CD4-positive, alpha-beta T cell (primary cell): ENCODE measurements at regions not wholly inside any gene's neighbourhood (a gene's known extent, or its start where the extent isn't known, plus 50 kb on each side); places are given as distances from the start of the nearest gene placed in this dataset.

Source experiments
- ATAC-seq: fragments of 200-7000 bp; cut with Tn5 transposase; one replicate; pipeline ENCODE4 v1.10.0; 2022; ENCODE audit warnings: mild to moderate bottlenecking; ENCODE audit not compliant: poor library complexity
- CTCF ChIA-PET: fragments of 350-600 bp; sonication (Branson Sonifier 250); formaldehyde crosslinking; loops from one replicate; lab custom pipeline; 2021; ENCODE audit warnings: antibody characterized with exemption, inconsistent platforms; lab: Charles Lee
- POLR2A ChIA-PET: fragments of 350-600 bp; sonication (Branson Sonifier 250); formaldehyde crosslinking; loops from one replicate; lab custom pipeline; 2021; ENCODE audit warnings: antibody characterized with exemption, inconsistent platforms; lab: Charles Lee
- DNase-seq, 14 experiments: peaks; one replicate each; pipeline ENCODE4 v3.0.0-alpha.2; 2013 to 2020; ENCODE audit warnings: mixed read lengths in 2 of 14
- H3K27ac ChIP-seq, 2 donors: one replicate each; pipeline versions ENCODE4 v1.5.1 to v1.7.0; 2013; ENCODE audit warnings: low read length in 2 of 2, low read depth in 1 of 2, mild to moderate bottlenecking in 1 of 2
- H3K27me3 ChIP-seq, 2 experiments: 1 replicate in 1 of 2; 2 replicates in 1 of 2; pipeline versions ENCODE4 v1.6.1 to v1.7.0; 2013; ENCODE audit warnings: low read length in 2 of 2, control low read depth in 1 of 2, mild to moderate bottlenecking in 1 of 2, moderate library complexity in 1 of 2; ENCODE audit not compliant: insufficient read depth in 2 of 2, control insufficient read depth in 1 of 2
- H3K36me3 ChIP-seq: one replicate; pipeline ENCODE4 v1.6.1; 2013; ENCODE audit warnings: low read length, control low read depth; ENCODE audit not compliant: insufficient read depth
- H3K4me1 ChIP-seq: one replicate; pipeline ENCODE4 v1.6.1; 2013; ENCODE audit warnings: low read length, control low read depth; ENCODE audit not compliant: insufficient read depth
- H3K4me3 ChIP-seq: one replicate; pipeline ENCODE4 v1.5.1; 2013; ENCODE audit warnings: mild to moderate bottlenecking, low read length, moderate library complexity
- H3K9me3 ChIP-seq, 2 experiments: 1 replicate in 1 of 2; 2 replicates in 1 of 2; pipeline versions ENCODE4 v1.6.1 to v1.7.0; 2013; ENCODE audit warnings: low read length in 2 of 2, mild to moderate bottlenecking in 2 of 2, control low read depth in 1 of 2, moderate library complexity in 1 of 2; ENCODE audit not compliant: control insufficient read depth in 1 of 2, insufficient read depth in 1 of 2
- H3K27ac Mint-ChIP-seq: one replicate; pipeline ENCODE4 v1.8.0; 2020; ENCODE audit warnings: mixed read lengths
- H3K27me3 Mint-ChIP-seq: one replicate; pipeline ENCODE4 v1.8.0; 2021; ENCODE audit warnings: mixed read lengths
- H3K36me3 Mint-ChIP-seq: one replicate; pipeline ENCODE4 v1.8.0; 2021; ENCODE audit warnings: low read depth, mixed read lengths
- H3K4me1 Mint-ChIP-seq: one replicate; pipeline ENCODE4 v1.8.0; 2021; ENCODE audit warnings: low read depth, mixed read lengths
- H3K4me3 Mint-ChIP-seq: one replicate; pipeline ENCODE4 v1.8.0; 2020; ENCODE audit warnings: mild to moderate bottlenecking, mixed read lengths
- H3K9me3 Mint-ChIP-seq: one replicate; pipeline ENCODE4 v1.8.0; 2020; ENCODE audit warnings: mixed read lengths
- CTCF ChIP-seq: fragments of 200-600 bp; IDR thresholded peaks from one replicate; pipeline ENCODE4 v1.8.0; 2022; ENCODE audit warnings: antibody characterized with exemption, mild to moderate bottlenecking
- intact Hi-C, 2 experiments: fragments of 100-400 bp; cut with DNase I in 1 of 2; cut with micrococcal nuclease in 1 of 2; formaldehyde crosslinking; loops; one replicate each; pipeline versions ENCODE4 v1.15.1 to v1.9.0; 2023 to 2025; cut with DNase I, micrococcal nuclease

GRCh38 chr11:91350931-91351330, 873.7 kb upstream of the FAT3 start:
- Histone ChIP-seq H3K36me3 (no peaks in the 10 kb centered on the region), H3K4me3 (no peak overlapping the region), H3K4me1 (no peaks in the 10 kb centered on the region), H3K27me3 (no peaks in the 10 kb centered on the region), H3K27ac (no peak overlapping the region), H3K9me3 (no peaks in the 10 kb centered on the region)
- H3K27me3 Mint-ChIP-seq, result no peaks in the 10 kb centered on the region
- ChIA-PET POLR2A (no interaction called here), CTCF (no interaction called here)
- no peak for TF ChIP-seq CTCF
- H3K27ac Mint-ChIP-seq, result no peak overlapping the region
- no peak for ATAC-seq
- no peaks in the 10 kb centered on the region for H3K4me1 Mint-ChIP-seq
- H3K36me3 Mint-ChIP-seq, result no peaks in the 10 kb centered on the region
- no peak overlapping the region for H3K4me3 Mint-ChIP-seq
- intact Hi-C loops, result no loop called here
- H3K9me3 Mint-ChIP-seq, result peaks cover 23% of the 10 kb centered on the region
- no peak for DNase-seq

GRCh38 chr11:91326751-91327150, 897.9 kb upstream of the FAT3 start:
- no peaks in the 10 kb centered on the region for H3K4me1 Mint-ChIP-seq
- intact Hi-C loops, result no loop called here
- Histone ChIP-seq H3K27me3 (no peaks in the 10 kb centered on the region), H3K36me3 (no peaks in the 10 kb centered on the region), H3K9me3 (peaks cover 0 to 10% of the 10 kb centered on the region in 2 experiments), H3K27ac (no peak overlapping the region), H3K4me1 (no peaks in the 10 kb centered on the region), H3K4me3 (no peak overlapping the region)
- no peak overlapping the region for H3K4me3 Mint-ChIP-seq
- ATAC-seq (no peak), DNase-seq (no peak)
- peaks cover 2% of the 10 kb centered on the region for H3K9me3 Mint-ChIP-seq
- no peak for TF ChIP-seq CTCF
- H3K27me3 Mint-ChIP-seq, result no peaks in the 10 kb centered on the region
- ChIA-PET CTCF (interaction anchor here (0.7 kb wide), 1 partner anchor 12 kb away, joined by 4 read pairs; no protein-coding TSS in a partner anchor), POLR2A (no interaction called here)
- no peak overlapping the region for H3K27ac Mint-ChIP-seq
- no peaks in the 10 kb centered on the region for H3K36me3 Mint-ChIP-seq

- intact Hi-C loops, result no loop called here
- H3K27ac ChIP-seq, result no peak overlapping the region
- ChIA-PET CTCF (no interaction called here), POLR2A (no interaction called here)
- TF ChIP-seq CTCF, result no peak
- no peak overlapping the region for H3K4me3 ChIP-seq
- H3K4me1 Mint-ChIP-seq, result no peaks in the 10 kb centered on the region
- DNase-seq, result no peak
- ATAC-seq, result no peak
- peaks cover 2% of the 10 kb centered on the region for H3K9me3 Mint-ChIP-seq
- no peaks in the 10 kb centered on the region for H3K27me3 Mint-ChIP-seq
- no peaks in the 10 kb centered on the region for H3K36me3 ChIP-seq
- H3K27ac Mint-ChIP-seq, result no peak overlapping the region
- H3K4me3 Mint-ChIP-seq, result no peak overlapping the region
- H3K9me3 ChIP-seq, result peaks cover 0 to 7% of the 10 kb centered on the region in 2 experiments
- H3K4me1 ChIP-seq, result no peaks in the 10 kb centered on the region
- H3K36me3 Mint-ChIP-seq, result no peaks in the 10 kb centered on the region
- no peaks in the 10 kb centered on the region for H3K27me3 ChIP-seq
Observed at GRCh38 chr11:91326280-91326679, 898.3 kb upstream of the FAT3 start.
